NCI-H2171 (cell line): ENCODE measurements at regions not wholly inside any gene's neighbourhood (a gene's known extent, or its start where the extent isn't known, plus 50 kb on each side); places are given as distances from the start of the nearest gene placed in this dataset.

Experiments
- DNase-seq: peaks from one replicate; lab custom pipeline; 2025; lab: John Stamatoyannopoulos, UW

GRCh38 chr4:58688568-58688967 lies 1578.4 kb upstream of the IGFBP7 start:
- DNase-seq: no peak

DNA sequence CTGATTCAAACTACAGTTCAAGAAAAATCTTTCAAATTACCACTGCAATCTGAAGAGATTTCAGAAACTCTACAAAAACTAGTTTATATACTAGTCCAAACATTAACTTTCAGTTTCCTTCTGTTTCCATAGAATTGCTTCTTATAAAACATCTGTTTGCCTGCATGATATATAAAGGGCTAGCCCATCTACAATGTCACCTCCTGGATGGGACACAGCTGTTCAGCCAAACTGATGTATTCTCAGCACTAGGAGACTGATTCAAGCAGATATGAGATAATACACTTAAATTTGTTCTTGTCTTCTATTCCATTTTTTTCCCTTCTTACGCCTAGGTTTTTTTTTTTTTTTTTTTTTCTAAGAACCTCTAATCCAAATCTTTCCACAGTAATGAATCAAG lies 1569.7 kb upstream of the IGFBP7 start:
- DNase-seq: no peak

- no peak for DNase-seq
These were observed 1568.9 kb upstream of the IGFBP7 start for GRCh38 chr4:58679051-58679450.

DNA sequence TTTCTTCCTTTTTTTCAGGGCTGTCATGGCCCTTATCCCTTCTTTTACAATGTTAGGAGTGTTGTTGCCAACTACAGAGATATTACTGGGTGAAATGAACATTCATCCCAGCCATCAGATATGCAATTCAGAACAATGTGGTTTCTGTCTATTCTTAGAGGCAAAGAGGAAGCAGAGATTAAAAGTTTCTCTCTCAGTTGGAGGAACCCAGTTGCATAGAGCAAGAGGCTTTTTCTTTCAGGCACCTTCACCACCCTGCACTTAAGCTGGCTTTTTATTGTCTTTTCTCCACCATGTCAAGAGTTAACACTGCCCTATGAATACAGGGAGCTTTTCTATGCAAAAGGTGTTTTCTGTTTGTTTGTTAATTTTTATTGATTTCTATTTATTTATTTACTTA lies 1559.6 kb upstream of the IGFBP7 start:
- DNase-seq: no peak

DNA sequence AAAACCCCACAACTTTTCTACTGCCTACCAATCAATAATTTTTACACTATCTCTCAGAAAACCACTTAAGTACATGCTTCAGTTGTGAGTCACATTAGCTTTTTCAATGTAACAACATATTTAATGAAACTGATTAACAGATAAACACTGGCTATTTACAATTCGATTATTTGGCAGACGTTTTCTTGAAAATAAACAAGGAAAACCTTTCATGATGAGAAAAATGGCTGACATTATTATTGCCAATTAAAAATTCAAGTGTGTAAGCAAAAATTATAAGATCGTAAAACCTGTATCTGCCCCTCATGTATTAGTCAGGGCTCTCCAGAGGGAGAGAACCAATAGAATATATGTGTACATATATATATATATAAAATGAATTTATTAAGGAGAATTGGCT lies 1555.5 kb upstream of the IGFBP7 start:
- DNase-seq: no peak

- no peak for DNase-seq
These were observed 1548.5 kb upstream of the IGFBP7 start for GRCh38 chr4:58658701-58659100.

- no peak for DNase-seq
These were observed 1543.1 kb upstream of the IGFBP7 start for GRCh38 chr4:58653251-58653650.

- peak; percentile 80 for DNase-seq
These were observed 1539.0 kb upstream of the IGFBP7 start for GRCh38 chr4:58649226-58649625.

DNA sequence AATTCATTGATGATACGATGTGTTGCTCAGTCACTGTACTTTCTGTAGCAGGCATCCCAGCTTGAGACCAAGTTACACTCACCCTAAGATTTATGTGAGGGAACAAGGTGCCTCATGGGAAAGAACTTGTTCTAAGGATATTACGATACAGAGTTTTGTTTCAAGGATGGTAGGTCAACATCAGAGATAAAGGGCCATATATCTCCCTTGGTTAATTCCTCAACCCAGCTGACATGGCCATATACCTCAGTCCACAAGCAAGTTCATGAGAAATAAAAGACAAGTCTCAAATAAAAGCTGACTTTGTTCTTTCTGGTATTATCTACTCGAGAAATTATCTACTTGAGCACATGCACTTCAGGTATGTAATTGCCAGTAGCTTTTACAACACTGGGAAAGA lies 1535.9 kb upstream of the IGFBP7 start:
- DNase-seq: no peak

- DNase-seq: no peak
These were observed 1534.4 kb upstream of the IGFBP7 start for GRCh38 chr4:58644549-58644948.

DNA sequence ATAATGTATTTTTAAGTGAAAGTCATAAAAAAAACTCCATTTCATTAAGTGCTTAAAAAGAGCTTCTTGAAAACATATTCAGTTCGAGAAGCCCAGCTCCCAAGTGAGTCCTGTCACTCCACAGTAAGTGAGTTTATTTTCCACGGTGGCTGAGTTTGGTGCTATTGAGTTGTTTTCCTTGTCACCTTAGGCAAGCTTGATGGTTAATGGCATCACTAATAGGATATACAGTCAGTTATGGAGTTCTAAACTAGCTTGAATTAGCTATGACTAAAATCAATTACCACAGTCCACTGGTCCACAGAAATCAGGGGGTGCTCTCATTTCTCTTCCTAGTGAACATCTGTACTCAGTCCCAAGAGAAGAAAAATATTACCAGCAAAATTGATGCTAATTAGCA lies 1526.2 kb upstream of the IGFBP7 start:
- no peak for DNase-seq

GRCh38 chr4:58617226-58617625 lies 1507.0 kb upstream of the IGFBP7 start:
- no peak for DNase-seq

DNA sequence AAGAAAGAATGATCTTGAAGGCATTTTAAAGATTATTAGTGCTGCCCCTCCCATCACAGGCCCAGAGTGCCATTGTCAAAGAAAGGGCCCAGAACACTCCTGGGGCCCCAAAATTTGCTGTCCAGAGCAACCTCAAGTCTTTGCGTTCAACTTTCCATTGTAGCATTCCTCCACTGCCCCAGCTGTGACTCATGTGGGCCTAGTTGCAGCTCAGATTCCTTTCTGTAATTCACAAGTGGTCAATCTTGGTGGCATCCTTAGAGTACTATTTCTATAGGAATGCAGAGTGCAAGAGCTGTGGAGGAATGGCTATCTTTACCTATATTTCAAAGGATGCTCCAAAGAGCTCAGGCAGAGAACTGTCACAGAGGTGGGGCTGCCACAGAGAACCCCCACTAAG lies 1500.8 kb upstream of the IGFBP7 start:
- DNase-seq: no peak

DNA sequence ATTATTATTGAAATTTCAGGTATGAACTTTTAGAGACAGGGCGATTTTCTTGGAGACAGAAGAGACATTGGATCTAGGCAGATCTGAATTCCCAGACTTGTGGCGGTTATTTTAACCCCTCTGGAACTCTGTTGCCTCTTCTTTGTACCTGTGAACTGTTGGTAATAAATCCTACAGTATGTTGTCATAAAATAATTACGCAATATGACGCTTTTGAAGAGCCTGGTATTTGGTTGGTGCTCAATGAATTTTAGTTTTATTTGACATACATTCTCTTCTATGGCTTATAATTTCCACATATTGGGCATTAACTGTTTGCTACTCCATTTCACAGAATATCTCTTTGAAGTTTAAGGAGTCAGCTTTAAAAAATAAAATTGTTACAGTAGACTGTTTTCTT lies 1496.1 kb upstream of the IGFBP7 start:
- DNase-seq: no peak

- no peak for DNase-seq
These were observed 1493.8 kb upstream of the IGFBP7 start for GRCh38 chr4:58603951-58604350.

- DNase-seq: peak; percentile 1
These were observed 1492.7 kb upstream of the IGFBP7 start for GRCh38 chr4:58602731-58603359.

- no peak for DNase-seq
These were observed 1491.8 kb upstream of the IGFBP7 start for GRCh38 chr4:58602022-58602421.

DNA sequence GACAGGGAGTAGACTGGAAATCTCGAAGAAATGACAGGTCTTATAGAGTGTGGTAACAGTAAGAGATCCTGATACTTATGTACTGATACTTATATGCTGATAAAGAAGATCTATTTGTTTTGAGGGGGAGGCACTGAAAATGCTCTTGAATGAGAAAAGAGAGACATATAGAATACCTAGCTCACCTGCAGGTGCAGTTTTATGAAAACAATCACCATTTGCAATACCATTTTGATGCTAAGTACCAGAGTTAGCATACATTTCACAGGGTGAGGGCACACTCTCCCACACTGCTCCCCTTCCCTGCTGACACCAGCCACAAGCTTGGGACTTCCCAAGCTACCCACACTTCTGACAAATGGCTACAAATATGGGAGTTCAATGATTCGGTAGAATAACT lies 1490.1 kb upstream of the IGFBP7 start:
- no peak for DNase-seq

- no peak for DNase-seq
These were observed 1480.5 kb upstream of the IGFBP7 start for GRCh38 chr4:58590722-58591121.

DNA sequence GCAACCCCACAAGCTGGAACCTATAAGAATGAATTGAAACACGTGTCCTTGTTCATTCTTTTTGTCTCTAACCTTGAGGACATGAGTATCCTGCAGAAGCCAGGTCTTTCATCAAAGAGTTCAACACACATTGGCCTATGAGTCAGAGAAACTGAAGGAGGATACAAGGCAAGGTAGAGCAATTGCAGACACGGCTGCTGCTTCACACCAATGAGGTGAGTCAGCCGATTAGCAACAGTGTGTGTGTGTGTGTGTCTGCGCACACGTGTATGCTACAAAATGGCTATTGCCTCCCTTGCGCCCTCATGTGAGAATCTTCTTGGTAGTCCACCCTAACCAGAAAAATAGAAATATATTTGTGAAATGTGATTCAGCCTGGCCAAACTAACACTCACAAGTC lies 1477.7 kb upstream of the IGFBP7 start:
- DNase-seq: no peak

DNA sequence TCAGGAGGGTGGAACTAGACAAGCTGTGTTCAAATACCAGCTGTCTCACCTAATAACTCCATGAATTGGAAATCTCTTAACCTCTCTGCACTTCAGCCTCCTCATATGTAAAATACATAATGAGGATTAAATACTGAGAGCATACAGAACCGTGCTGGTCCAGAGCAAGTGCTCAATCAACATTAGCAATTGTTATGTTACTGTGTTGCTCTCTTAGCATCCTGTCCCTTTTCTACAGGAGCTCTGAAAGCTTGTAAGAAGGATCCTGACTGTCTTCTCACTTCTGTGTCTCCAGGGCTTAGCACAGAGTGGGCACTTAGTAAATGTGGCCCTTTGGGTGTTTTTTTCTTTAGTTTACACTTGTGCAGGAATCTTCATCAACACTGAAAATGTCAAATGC lies 1456.1 kb upstream of the IGFBP7 start:
- DNase-seq: no peak

- DNase-seq: no peak
These were observed 1454.7 kb upstream of the IGFBP7 start for GRCh38 chr4:58564695-58565475.

DNA sequence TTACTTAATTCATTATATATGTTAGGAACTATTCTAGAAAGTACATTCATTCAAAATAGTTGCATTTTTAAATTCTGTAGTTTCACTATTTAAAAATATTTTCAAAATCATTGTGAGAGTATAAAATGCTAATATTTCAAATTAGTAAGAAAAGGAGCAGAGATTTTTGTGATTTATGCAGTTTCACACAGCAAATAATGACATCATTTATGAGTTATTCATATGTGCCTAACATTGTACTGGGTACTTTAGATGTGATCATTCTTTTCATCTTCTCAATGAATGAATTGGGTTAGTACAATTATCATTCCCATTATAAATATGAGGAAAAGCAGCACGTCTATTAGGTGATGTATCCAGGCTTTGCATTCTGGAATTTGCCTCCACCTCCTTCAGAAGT lies 1451.0 kb upstream of the IGFBP7 start:
- no peak for DNase-seq

DNA sequence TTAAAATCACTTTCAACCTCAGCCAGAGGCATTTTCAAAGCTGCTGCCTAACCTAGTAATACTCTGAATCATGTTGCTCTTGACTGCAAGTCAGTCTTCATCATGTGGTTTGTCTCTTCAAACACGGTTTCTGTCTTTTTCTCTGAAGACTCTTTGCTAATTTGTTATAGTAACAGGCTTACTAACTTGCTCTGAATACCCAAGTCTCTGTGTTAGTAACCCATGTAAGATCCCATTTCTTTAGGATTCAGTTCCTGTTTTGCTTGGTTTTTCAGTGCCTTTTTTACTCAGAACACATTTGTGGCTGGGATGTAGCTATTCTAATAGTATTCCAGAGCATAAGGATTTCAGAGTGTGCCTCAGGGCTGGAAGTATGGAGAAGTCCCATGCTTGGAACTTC lies 1450.6 kb upstream of the IGFBP7 start:
- DNase-seq: no peak
